Left lung (tissue), 4 donors: ENCODE measurements at regions not wholly inside any gene's neighbourhood (a gene's known extent, or its start where the extent isn't known, plus 50 kb on each side); places are given as distances from the start of the nearest gene placed in this dataset.

Experiments used
- ATAC-seq: fragments of 200-7000 bp; cut with Tn5 transposase; one replicate; pipeline ENCODE4 v1.9.1; 2020; ENCODE audit warnings: moderate library complexity
- DNase-seq, 4 donors: peaks; one replicate each; pipeline ENCODE4 v3.0.0-alpha.2; 2013 to 2020
- H3K27ac ChIP-seq, 2 donors: fragments of 200-600 bp; sonication (generic) in 1 of 2; one replicate each; pipeline versions ENCODE4 v1.5.0 to v1.8.0; 2020 to 2021
- H3K27me3 ChIP-seq, 2 donors: fragments of 200-600 bp; sonication (generic) in 1 of 2; one replicate each; pipeline versions ENCODE4 v1.5.0 to v1.8.0; 2020 to 2021
- H3K36me3 ChIP-seq, 2 donors: fragments of 200-600 bp; sonication (generic) in 1 of 2; one replicate each; pipeline versions ENCODE4 v1.5.0 to v1.8.0; 2020 to 2021
- H3K4me1 ChIP-seq, 2 donors: fragments of 200-600 bp; one replicate each; pipeline ENCODE4 v1.8.0; 2021
- H3K4me3 ChIP-seq, 2 donors: fragments of 200-600 bp; sonication (generic) in 1 of 2; one replicate each; pipeline versions ENCODE4 v1.5.0 to v1.8.0; 2020 to 2021; ENCODE audit warnings: mild to moderate bottlenecking in 1 of 2
- H3K9me3 ChIP-seq, 2 donors: fragments of 200-600 bp; sonication (generic) in 1 of 2; one replicate each; pipeline versions ENCODE4 v1.5.0 to v1.8.0; 2020 to 2021
- CTCF ChIP-seq, 2 donors: fragments of 200-600 bp; sonication (generic) in 1 of 2; IDR thresholded peaks; one replicate each; pipeline versions ENCODE4 v1.5.0 to v1.8.0; 2021; ENCODE audit warnings: antibody characterized with exemption in 2 of 2
- intact Hi-C, 2 donors: fragments of 100-400 bp; cut with DNase I; formaldehyde crosslinking; loops; one replicate each; pipeline versions ENCODE4 v1.11.2 to v1.14.2; 2022
- donor health status: DM: no; HTN: yes; CAD: no.
- donor health status: DM: no; HTN: no; CAD: no.

GRCh38 chr2:67487993-67488392 is 90.9 kb downstream of the ETAA1 start:
- no peak overlapping the region for H3K4me3 ChIP-seq
- DNase-seq: no peak
- H3K27ac ChIP-seq: no peak overlapping the region
- TF ChIP-seq CTCF (IDR thresholded peaks at IDR 0.05): no peak
- H3K9me3 ChIP-seq: no peaks in the 10 kb centered on the region
- H3K36me3 ChIP-seq: no peaks in the 10 kb centered on the region
- peaks cover 0 to 3% of the 10 kb centered on the region in 2 donors for H3K4me1 ChIP-seq
- no peaks in the 10 kb centered on the region for H3K27me3 ChIP-seq
- intact Hi-C loops: no loop called here
- no peak for ATAC-seq

- intact Hi-C loops: no loop called here
- H3K4me3 ChIP-seq: no peak overlapping the region
- H3K27me3 ChIP-seq: no peaks in the 10 kb centered on the region
- H3K27ac ChIP-seq: no peak overlapping the region
- H3K9me3 ChIP-seq: no peaks in the 10 kb centered on the region
- H3K4me1 ChIP-seq: peaks cover 0 to 3% of the 10 kb centered on the region in 2 donors
- ATAC-seq (no peak), DNase-seq (no peak)
- TF ChIP-seq CTCF (IDR thresholded peaks at IDR 0.05): no peak
- H3K36me3 ChIP-seq: no peaks in the 10 kb centered on the region
Measured at GRCh38 chr2:67489396-67489795, 92.3 kb downstream of the ETAA1 start.

GRCh38 chr2:67498931-67499330 is 101.8 kb downstream of the ETAA1 start:
- no peak for DNase-seq
- Histone ChIP-seq H3K27ac (no peak overlapping the region), H3K27me3 (no peaks in the 10 kb centered on the region), H3K4me3 (no peak overlapping the region), H3K9me3 (no peaks in the 10 kb centered on the region), H3K36me3 (no peaks in the 10 kb centered on the region), H3K4me1 (no peaks in the 10 kb centered on the region)
- intact Hi-C loops: no loop called here
- ATAC-seq: no peak
- TF ChIP-seq CTCF (IDR thresholded peaks at IDR 0.05): no peak

- Histone ChIP-seq H3K36me3 (no peaks in the 10 kb centered on the region), H3K4me3 (no peak overlapping the region)
- DNase-seq: no peak
Measured at GRCh38 chr2:67499989-67500388, 102.9 kb downstream of the ETAA1 start.

GRCh38 chr2:67500541-67500940 is 103.4 kb downstream of the ETAA1 start:
- H3K4me3 ChIP-seq: no peak overlapping the region
- H3K9me3 ChIP-seq: no peaks in the 10 kb centered on the region
- no peaks in the 10 kb centered on the region for H3K4me1 ChIP-seq
- no peaks in the 10 kb centered on the region for H3K36me3 ChIP-seq
- ATAC-seq: no peak
- no peak overlapping the region for H3K27ac ChIP-seq
- H3K27me3 ChIP-seq: no peaks in the 10 kb centered on the region
- intact Hi-C loops: no loop called here
- DNase-seq: no peak
- no peak for TF ChIP-seq CTCF (IDR thresholded peaks at IDR 0.05)

More at GRCh38 chr2:67499989-67500388, 102.9 kb downstream of the ETAA1 start:
- intact Hi-C loops: no loop called here
- H3K27me3 ChIP-seq: no peaks in the 10 kb centered on the region
- H3K27ac ChIP-seq: no peak overlapping the region
- TF ChIP-seq CTCF (IDR thresholded peaks at IDR 0.05): no peak
- H3K4me1 ChIP-seq: no peaks in the 10 kb centered on the region
- H3K9me3 ChIP-seq: no peaks in the 10 kb centered on the region
- ATAC-seq: no peak
